Kidney epithelial cell (primary cell): ENCODE measurements at regions not wholly inside any gene's neighbourhood (a gene's known extent, or its start where the extent isn't known, plus 50 kb on each side); places are given as distances from the start of the nearest gene placed in this dataset.

Source experiments
- DNase-seq: peaks from one replicate; pipeline ENCODE4 v3.0.0-alpha.2; 2010; ENCODE audit warnings: low read depth
- H3K27me3 ChIP-seq: 2 replicates; pipeline ENCODE4 v1.6.0; 2011; ENCODE audit warnings: low read length; ENCODE audit not compliant: control insufficient read depth, insufficient read depth
- H3K36me3 ChIP-seq: 2 replicates; pipeline ENCODE4 v1.5.1; 2011; ENCODE audit warnings: low read length; ENCODE audit not compliant: control insufficient read depth, insufficient read depth
- H3K4me3 ChIP-seq: 2 replicates; pipeline ENCODE4 v1.5.1; 2011; ENCODE audit warnings: low read depth, mild to moderate bottlenecking, control low read depth, low read length
- TF ChIP-seq, protein P1 (sequence below): IDR thresholded peaks from 2 replicates; pipeline ENCODE4 v1.5.1; 2011; ENCODE audit warnings: mild to moderate bottlenecking, moderate library complexity, low read length, control low read depth, inconsistent platforms; ENCODE audit not compliant: insufficient read depth, poor library complexity, severe bottlenecking

DNA sequence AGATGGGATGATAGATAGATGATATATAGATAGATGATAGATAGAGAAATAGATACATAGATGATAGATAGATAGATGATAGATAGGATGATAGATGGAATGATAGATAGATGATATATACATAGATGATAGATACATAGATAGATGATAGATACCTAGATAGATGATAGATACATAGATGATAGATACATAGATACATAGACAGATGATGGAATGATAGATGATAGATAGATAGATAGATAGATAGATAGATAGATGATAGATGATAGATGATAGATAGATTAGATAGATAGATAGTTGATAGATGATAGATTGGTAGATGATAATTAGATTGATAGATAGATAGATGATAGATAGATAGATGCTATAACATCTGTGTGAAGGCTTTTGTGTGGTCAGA lies 201.7 kb upstream of the RAB4A start:
- no peak for DNase-seq
- no peaks in the 10 kb centered on the region for H3K36me3 ChIP-seq
- no peak overlapping the region for H3K4me3 ChIP-seq
- H3K27me3 ChIP-seq: peaks cover 7% of the 10 kb centered on the region
- TF ChIP-seq, protein P1, sequence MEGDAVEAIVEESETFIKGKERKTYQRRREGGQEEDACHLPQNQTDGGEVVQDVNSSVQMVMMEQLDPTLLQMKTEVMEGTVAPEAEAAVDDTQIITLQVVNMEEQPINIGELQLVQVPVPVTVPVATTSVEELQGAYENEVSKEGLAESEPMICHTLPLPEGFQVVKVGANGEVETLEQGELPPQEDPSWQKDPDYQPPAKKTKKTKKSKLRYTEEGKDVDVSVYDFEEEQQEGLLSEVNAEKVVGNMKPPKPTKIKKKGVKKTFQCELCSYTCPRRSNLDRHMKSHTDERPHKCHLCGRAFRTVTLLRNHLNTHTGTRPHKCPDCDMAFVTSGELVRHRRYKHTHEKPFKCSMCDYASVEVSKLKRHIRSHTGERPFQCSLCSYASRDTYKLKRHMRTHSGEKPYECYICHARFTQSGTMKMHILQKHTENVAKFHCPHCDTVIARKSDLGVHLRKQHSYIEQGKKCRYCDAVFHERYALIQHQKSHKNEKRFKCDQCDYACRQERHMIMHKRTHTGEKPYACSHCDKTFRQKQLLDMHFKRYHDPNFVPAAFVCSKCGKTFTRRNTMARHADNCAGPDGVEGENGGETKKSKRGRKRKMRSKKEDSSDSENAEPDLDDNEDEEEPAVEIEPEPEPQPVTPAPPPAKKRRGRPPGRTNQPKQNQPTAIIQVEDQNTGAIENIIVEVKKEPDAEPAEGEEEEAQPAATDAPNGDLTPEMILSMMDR: no peak

DNA sequence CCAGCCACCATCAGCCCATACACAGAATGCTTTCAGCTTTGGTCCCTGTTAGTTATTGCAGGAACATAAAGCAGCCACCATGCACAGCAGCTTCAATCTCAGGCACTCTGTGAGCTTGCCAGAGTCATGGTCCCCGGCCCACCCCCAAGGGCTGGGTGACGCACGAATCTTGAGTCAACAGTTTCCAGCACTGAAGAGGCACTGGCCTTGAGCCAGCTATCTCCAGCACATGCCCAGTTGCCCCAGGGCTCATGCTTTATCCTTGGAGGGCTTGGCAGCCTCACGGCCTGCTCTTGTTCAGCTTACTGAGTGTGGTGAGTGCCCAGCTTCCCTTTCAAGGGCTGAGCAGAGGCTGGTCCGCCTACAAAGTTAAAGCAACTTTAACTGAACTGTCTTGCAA lies 200.7 kb upstream of the RAB4A start:
- H3K27me3 ChIP-seq: peaks cover 7% of the 10 kb centered on the region
- H3K36me3 ChIP-seq: no peaks in the 10 kb centered on the region
- TF ChIP-seq, protein P1: no peak
- no peak overlapping the region for H3K4me3 ChIP-seq
- no peak for DNase-seq

DNA sequence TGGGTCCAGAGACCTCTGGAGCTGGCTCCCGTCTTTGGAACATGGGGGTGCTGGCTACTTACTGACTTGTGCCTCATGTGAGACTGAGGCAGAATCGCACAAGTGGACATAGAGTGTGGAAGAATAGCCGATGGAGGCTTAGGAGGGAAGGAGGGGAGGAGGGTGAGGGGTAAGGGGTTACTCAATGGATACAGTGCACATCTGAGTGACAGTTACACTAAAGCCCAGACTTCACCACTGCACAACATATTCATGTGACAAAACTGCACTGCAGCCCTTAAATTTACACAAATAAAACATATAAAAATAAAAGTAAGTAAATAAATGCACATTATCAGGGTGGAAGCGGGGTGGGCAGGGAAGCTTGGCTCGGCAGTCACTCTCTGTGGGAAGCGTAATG lies 197.7 kb upstream of the RAB4A start:
- TF ChIP-seq, protein P1: no peak
- H3K27me3 ChIP-seq: no peaks in the 10 kb centered on the region
- no peak for DNase-seq
- no peaks in the 10 kb centered on the region for H3K36me3 ChIP-seq
- H3K4me3 ChIP-seq: no peak overlapping the region

DNA sequence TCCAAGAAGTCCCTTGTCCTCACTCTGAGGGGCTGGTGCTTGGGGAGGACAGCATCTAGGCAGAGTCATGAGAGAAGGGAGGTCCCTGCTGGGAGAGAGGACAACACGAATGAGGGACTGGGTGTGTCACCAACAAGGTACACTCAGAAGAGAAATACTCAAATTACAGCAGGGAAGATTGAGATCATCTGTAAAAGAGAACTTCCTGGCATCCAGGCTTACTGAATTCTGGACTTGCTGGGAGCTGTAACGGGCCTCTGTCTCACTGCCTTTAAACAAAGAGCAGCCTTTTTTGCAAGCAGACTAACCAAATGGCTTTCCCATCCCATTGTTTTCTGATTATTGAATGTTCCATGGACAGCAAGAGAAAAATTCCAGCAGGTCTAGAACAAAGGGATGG lies 195.7 kb upstream of the RAB4A start:
- no peak for DNase-seq
- TF ChIP-seq, protein P1: no peak
- Histone ChIP-seq H3K27me3 (no peaks in the 10 kb centered on the region), H3K36me3 (no peaks in the 10 kb centered on the region), H3K4me3 (no peak overlapping the region)

GRCh38 chr1:229075716-229076115 lies 195.2 kb upstream of the RAB4A start:
- Histone ChIP-seq H3K27me3 (no peaks in the 10 kb centered on the region), H3K4me3 (no peak overlapping the region), H3K36me3 (no peaks in the 10 kb centered on the region)
- no peak for DNase-seq
- TF ChIP-seq, protein P1: no peak

DNA sequence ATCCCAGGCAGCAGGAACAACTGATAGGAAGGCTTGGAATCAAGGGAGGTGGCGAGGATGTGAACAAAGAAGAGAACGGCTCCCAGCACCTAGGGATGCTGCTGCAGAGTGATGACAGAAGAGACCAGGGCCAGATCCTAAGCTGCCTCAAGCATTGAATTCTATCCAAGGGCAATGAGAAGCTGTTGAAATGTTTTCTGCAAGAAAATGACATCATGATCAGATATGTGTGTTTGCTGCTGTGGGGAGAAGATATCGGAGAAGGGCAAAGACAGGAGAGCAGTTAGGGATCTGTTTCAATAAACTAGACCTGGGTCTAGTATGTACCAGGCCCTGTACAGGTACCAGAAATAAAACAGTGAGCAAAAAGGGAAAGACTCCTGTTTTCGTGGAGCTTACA lies 194.7 kb upstream of the RAB4A start:
- TF ChIP-seq, protein P1: no peak
- H3K27me3 ChIP-seq: no peaks in the 10 kb centered on the region
- H3K36me3 ChIP-seq: no peaks in the 10 kb centered on the region
- no peak overlapping the region for H3K4me3 ChIP-seq
- DNase-seq: no peak
